NCI-H187 treated with DMSO at 0.1 percent for 48 hours (cell line): ENCODE measurements at regions not wholly inside any gene's neighbourhood (a gene's known extent, or its start where the extent isn't known, plus 50 kb on each side); places are given as distances from the start of the nearest gene placed in this dataset.

ENCODE experiments used
- DNase-seq: peaks from one replicate; lab custom pipeline; 2025; lab: John Stamatoyannopoulos, UW

DNA sequence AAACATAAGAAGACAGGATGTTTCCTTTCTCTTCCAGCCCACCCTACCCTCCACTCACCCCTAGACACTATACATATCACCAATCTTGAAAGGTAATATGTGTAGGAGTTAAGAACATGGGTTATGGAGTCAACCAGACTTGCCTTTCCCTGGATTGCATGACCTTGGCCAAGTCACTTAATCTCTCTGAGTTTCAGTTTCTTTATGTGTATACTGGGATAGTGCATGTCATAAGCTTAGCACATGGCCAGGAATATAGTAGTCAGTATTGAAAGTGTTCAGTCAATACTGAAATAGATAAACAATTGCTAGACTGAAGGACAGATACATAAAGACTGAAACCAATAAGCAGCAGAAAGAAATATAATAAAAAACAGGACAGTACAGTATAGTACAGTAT lies 283.2 kb upstream of the STT3B start:
- no peak for DNase-seq

DNA sequence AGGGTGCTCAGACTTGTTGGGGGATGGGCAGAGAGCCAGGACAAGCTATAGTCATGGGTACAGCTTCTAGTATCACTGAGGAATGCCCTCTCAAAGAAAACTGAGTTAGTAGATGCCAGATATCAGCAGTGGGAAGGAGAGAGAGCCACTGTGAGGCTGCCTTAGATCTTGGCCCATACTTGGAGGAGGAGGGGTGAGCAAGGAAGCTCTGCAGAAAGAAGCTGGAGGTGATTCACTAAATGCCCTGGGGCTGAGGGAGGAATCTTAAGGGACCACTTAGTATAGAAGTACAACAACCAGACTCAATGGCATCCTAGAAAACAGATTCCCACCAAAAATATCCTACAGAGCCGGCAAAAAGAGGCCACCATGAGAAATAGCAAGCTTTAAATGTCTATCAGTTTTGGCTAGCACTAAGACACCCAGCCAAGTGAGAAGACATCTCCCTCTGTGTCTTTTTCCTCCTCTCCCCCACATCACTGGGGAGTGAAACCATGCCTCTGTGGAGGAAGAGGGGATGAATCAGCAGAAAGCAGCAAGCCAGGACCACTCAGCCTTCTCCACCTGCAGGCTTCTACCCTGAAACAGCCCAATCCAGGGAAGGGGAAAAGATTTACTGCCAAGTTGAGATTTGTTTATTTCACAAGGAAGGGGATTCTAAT lies 282.5 kb upstream of the STT3B start:
- DNase-seq, result no peak

DNA sequence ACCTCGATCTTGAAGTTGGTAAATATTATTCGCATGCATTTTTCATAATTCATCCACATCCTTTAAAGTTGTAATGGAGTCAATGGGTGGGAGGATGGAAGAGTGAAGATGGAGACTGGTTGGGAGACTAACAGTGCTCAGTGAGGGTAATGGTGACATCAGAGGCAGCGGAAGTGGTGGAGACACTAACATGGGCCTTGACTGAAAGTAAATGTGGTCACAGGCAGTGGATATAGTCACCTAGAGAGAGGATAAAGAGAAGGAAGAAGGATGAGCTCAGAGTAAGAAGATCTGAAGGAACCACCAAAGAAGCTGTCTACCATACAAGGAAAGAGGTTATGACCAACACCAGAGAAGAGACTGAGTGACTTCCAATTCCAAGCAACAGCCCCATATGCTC lies 281.6 kb upstream of the STT3B start:
- no peak for DNase-seq

DNA sequence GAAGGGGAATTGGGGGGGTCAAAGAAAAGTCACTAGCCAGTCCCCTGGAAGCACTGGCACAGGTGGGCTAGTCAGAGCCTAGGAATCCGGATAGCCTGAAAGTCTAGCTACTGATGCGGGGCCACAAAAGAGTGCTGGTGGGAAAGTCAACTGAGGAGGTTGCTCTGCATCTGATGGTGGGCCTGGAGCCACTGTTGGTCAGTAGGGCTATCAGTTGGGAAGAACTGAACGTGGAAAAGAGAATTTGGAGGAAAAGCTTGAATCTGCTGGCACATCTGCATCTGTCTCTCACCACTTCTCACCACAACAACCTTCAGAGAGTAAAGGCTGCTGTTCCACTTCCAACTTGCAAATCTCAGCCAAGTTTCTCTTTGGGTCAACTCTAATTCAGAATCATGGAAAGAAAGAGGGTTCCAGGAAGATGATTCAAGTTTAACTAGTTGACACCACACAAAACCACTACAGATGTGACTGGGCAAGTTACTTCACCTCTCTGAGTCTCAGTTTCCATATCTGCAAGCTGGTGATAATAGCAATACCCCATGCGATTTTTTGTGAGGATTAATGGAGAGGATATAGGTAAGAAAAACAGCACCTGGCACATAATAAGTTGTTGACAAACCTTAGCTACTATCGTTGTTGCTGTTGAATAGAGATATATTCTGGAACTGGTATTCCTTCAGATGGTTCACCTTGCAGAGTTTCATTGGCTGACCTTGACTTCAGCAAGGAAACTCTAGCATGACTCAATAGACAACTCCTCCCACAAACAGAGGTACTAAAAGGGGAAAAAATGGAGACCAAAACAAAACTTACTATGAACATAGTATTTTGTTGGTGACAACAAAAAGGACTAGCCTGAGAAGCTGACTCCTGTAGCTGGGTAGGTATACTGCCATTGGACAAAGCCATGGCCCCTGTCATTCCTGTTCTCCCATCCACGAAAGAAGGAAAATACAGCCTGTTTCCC lies 280.2 kb upstream of the STT3B start:
- no peak for DNase-seq

- no peak for DNase-seq
Observed at GRCh38 chr3:31253782-31254181, 278.9 kb upstream of the STT3B start.

DNA sequence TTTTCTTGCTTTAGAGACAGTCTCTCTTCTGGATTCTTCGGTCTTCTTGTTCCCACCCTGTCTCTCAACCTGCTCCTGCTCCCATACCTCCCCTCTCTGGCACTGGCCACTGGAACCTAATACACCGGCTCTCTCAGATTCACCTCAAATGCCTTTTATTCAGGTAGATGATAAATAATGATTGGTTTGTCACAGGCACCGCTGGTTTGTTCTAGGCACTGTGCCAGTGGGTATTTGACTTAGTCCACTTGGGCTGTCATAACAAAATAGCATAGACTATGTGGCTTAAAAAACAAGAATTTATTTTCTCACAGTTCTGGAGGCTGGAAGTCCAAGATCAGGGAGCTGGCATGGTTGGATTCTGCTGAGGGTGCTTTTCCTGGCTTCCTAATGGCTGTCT lies 278.2 kb upstream of the STT3B start:
- no peak for DNase-seq

GRCh38 chr3:31255007-31255581 lies 277.6 kb upstream of the STT3B start:
- DNase-seq, result no peak

- no peak for DNase-seq
Observed at GRCh38 chr3:31262201-31262600, 270.5 kb upstream of the STT3B start.

- no peak for DNase-seq
Observed at GRCh38 chr3:31263897-31264296, 268.8 kb upstream of the STT3B start.

DNA sequence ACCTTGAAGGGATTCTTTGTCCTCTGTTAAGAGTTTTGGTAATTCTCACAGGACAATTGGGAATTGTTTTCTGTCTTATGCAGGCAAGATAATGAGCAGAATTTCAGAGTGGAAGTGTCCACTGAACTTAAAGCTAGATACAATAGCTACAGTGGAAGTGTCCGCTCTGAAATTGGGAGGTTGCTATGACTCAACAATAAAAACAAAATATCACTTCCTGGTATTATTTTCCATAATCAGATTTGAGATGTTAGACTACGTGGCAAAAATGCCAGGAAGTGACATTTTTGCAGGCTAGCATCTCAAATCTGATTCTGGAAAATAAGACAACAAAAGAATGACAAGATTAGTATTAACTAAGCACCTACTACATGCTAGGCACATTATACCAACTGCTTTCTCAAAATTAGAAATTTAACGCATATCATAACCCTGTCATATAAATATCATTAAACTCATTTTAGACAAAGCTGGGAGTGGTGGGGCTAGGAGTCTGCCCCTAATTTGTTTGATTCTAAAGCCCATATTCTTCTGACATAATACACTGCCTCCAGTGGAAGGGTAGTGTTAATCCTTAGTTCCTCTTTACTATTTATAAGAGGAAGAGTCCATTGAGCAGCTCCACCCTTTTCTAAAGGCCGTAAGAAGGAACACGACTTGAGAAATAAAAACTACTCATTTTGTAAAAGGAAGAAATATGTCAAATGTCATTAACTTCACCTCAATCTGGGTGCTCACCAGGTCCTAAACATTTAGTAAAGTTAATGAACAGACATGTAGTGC lies 266.9 kb upstream of the STT3B start:
- no peak for DNase-seq

DNA sequence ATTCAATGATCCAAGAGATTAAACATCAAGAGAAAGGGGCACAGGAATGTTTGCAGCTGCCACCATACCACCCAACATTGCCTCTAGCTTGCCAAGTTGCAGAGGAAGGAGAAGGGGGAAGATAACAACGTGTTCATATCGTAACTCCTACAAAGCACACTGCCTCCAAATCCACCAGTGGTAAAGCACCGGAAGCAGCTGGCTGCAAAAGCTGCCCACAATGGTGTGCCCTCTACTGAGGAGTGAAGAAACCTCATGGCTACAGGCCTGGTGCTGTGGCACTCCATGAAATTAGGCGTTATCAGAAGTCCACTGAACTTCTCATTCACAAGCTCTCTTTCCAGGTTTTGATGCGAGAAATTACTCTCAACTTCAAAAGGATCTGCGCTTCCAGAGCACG lies 263.9 kb upstream of the STT3B start:
- DNase-seq, result no peak

GRCh38 chr3:31270010-31270409 lies 262.7 kb upstream of the STT3B start:
- DNase-seq, result no peak

DNA sequence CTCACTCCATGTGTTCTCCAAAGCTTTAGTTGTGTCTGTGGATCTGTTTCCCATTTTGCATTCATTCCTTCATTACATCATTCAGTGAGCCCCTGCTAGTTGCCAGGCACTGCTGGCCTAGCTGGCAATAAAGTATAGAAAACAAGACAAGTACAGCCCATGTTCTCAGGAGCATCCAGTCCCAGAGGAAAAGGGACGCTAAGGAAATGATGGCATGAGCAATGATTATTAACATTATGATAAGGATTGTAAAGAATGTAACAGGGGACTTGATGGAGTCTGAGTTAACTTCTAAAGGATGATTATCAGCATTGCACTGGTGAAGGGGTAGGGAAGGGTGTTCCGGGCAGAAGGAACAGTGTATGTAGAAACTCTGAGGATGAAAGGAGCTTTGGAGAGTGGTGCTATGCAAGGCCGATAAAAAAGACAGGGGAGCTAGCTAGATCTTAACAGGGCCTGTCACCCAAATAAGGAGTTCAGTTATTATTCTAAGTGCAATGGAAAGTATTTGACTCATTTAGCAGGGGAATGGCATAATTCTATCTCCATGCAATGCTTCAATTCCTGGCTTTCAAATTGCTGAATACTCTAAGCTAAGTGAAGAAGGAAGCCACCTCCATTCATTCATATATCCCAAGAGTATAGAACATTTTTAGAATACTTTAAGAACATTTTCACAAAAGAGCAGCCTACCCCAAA lies 258.2 kb upstream of the STT3B start:
- no peak for DNase-seq

- no peak for DNase-seq
Observed at GRCh38 chr3:31275038-31275572, 257.6 kb upstream of the STT3B start.

DNA sequence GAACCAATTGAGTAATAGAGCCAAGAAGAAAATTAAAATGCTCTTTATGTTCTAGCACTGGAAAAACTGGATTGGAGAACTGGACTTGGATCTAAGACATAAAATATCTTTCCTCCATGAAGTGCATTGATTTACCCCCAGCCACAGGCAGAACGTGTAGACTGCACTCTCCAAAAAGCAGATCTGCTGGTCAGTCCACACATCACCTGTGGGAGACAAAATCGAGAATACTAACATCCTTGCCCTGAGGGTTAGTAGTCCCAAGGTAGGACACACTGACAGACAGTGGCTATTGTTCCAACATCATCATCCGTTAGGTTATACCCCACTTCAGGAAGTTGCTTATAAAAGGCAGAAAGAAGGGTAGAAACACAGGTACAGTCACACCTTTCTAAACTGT lies 257.1 kb upstream of the STT3B start:
- no peak for DNase-seq

- no peak for DNase-seq
Observed at GRCh38 chr3:31277582-31277981, 255.1 kb upstream of the STT3B start.

- DNase-seq, result no peak
Observed at GRCh38 chr3:31278532-31278931, 254.2 kb upstream of the STT3B start.

DNA sequence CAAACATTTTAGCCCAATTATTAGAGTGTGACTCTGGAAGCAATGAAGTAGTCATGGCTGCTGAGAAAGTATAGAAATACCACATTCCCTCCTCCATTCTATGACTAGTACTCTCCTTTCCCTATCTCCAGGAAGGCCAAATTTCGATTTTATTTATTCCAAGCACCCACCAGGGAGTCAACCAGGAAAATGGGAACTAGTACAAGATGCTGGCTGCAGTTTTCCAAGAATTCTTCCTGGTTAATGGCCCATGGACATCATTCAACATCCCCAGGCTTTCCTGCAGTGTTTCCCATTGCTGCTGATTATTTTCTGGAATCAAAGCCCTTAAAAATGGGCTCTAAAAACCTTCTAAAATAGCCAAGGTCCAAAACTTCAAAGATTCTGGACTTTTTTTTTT lies 247.9 kb upstream of the STT3B start:
- no peak for DNase-seq

DNA sequence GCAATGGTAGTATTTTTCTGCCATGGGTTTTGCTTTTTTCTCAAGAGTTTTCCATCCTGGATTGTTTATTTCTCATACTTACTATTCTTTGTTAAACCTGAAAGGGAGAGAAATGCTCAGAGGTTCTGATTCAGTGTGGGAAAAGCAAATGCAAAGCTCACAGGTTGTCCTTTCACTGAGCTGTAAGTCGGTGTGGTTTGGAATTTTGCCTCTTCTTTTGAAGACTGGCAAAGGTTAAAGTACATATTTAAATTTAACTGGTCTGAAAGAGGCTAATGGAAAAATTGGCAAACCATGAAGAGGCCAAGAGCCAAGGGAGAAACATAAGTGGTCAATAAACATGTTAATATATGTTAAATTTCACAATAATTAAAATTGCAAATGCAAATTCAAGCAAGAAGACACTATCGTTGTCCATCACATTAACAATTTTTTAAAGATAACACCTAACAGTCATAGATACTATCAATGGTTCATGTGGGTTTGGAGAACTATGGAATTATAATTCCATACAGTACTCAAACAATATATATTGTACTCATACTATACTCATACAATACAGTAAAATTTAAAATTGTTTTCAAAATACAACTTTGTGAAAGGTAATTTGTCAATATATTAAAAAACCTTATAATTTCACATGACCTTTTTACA lies 246.8 kb upstream of the STT3B start:
- DNase-seq, result no peak

DNA sequence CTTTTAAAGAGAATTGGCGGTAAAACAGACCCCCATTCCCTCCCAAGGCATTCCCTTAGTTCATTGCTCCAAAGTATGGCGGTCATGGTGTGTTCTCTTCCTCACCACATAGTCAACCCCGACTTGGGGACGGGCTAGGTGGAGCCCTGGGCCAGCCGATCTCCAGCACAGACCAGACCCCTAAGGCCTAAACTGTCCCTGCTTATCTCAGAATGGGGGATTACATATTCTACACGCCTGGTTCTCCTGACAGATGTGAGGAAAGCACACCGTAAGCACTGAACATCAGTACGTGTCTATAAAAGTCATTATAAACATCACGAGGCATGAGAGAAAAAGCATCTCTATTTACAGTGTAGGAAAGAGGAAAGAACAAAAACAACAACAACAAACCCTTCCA lies 244.5 kb upstream of the STT3B start:
- DNase-seq, result no peak

- no peak for DNase-seq
Observed at GRCh38 chr3:31288641-31289100, 244.1 kb upstream of the STT3B start.
